Cardiac fibroblast (primary cell): ENCODE measurements at regions not wholly inside any gene's neighbourhood (a gene's known extent, or its start where the extent isn't known, plus 50 kb on each side); places are given as distances from the start of the nearest gene placed in this dataset.

Experiments
- DNase-seq, 2 donors: peaks; one replicate each; pipeline versions ENCODE4 v3.0.0 to v3.0.0-alpha.2; 2010; ENCODE audit warnings: low read depth in 2 of 2
- H3K4me3 ChIP-seq, 2 donors: replicated peaks in 1 of 2; 1 replicate in 1 of 2; 2 replicates in 1 of 2; pipeline ENCODE4 v1.5.1; 2011; ENCODE audit warnings: low read depth in 2 of 2, low read length in 2 of 2, mild to moderate bottlenecking in 2 of 2, moderate library complexity in 1 of 2
- CTCF ChIP-seq: IDR thresholded peaks from one replicate; pipeline ENCODE4 v1.5.1; 2011; ENCODE audit warnings: low read depth, mild to moderate bottlenecking, low read length, inconsistent platforms

- TF ChIP-seq CTCF: peak; percentile 86
- peak; percentile 32 to 48 for DNase-seq
- H3K4me3 ChIP-seq: no peak overlapping the region
These were observed 295.1 kb upstream of the PLET1 start for GRCh38 chr11:112555491-112556364.

- H3K4me3 ChIP-seq: no peak overlapping the region
- peak; percentile 24 to 41 for DNase-seq
- TF ChIP-seq CTCF: no peak
These were observed 298.0 kb upstream of the PLET1 start for GRCh38 chr11:112558691-112559090.

- H3K4me3 ChIP-seq: no peak overlapping the region
- no peak for TF ChIP-seq CTCF
- no peak for DNase-seq
These were observed 303.1 kb upstream of the PLET1 start for GRCh38 chr11:112563808-112564207.

GRCh38 chr11:112564228-112564955 lies 303.7 kb upstream of the PLET1 start:
- no peak overlapping the region for H3K4me3 ChIP-seq
- TF ChIP-seq CTCF: no peak
- DNase-seq: peak; percentile 46 to 64

- H3K4me3 ChIP-seq: no peak overlapping the region
- DNase-seq: no peak
- TF ChIP-seq CTCF: no peak
These were observed 304.9 kb upstream of the PLET1 start for GRCh38 chr11:112565551-112565950.

GRCh38 chr11:112566124-112566523 lies 305.5 kb upstream of the PLET1 start:
- no peak for TF ChIP-seq CTCF
- DNase-seq: no peak
- no peak overlapping the region for H3K4me3 ChIP-seq
